HL-60 (cell line): ENCODE measurements at regions not wholly inside any gene's neighbourhood (a gene's known extent, or its start where the extent isn't known, plus 50 kb on each side); places are given as distances from the start of the nearest gene placed in this dataset.
"Not testable (repeated sequence)": the region's sequence is repeated elsewhere in the genome, so short reads cannot be mapped to it uniquely, and the experiment has no call there.

Experiments
- DNase-seq, 2 experiments: peaks; one replicate each; pipeline ENCODE4 v3.0.0-alpha.2; 2010 to 2020; ENCODE audit warnings: low read depth in 1 of 2, low spot score in 1 of 2
- H3K27ac ChIP-seq: fragments of 250-450 bp; sonication (Bioruptor Pico); replicated peaks from 2 replicates; pipeline ENCODE4 v1.5.1; 2020; ENCODE audit warnings: mild to moderate bottlenecking, moderate library complexity
- H3K27me3 ChIP-seq: fragments of 250-450 bp; sonication (Bioruptor Pico); 2 replicates; pipeline ENCODE4 v1.5.1; 2021; ENCODE audit warnings: mild to moderate bottlenecking, moderate library complexity; ENCODE audit not compliant: insufficient read depth, poor library complexity, severe bottlenecking
- H3K4me3 ChIP-seq: replicated peaks from 2 replicates; pipeline ENCODE4 v1.5.1; 2011; ENCODE audit warnings: mild to moderate bottlenecking, control low read depth, low read length; ENCODE audit not compliant: insufficient read depth
- CTCF ChIP-seq: IDR thresholded peaks from one replicate; pipeline ENCODE4 v1.5.1; 2011; ENCODE audit warnings: low read length, control low read depth, inconsistent platforms; ENCODE audit not compliant: insufficient read depth
- GABPA ChIP-seq: IDR thresholded peaks from 2 replicates; pipeline ENCODE4 v1.6.1; 2012; ENCODE audit warnings: low read depth
- POLR2AphosphoS5 ChIP-seq: IDR thresholded peaks from 2 replicates; pipeline ENCODE4 v1.6.1; 2012; ENCODE audit warnings: low read depth
- SPI1 ChIP-seq: IDR thresholded peaks from 2 replicates; pipeline ENCODE4 v1.6.1; 2012; ENCODE audit warnings: low read depth, mild to moderate bottlenecking, borderline replicate concordance
- TF ChIP-seq, protein P1 (sequence below): IDR thresholded peaks from 2 replicates; pipeline ENCODE4 v1.6.1; 2012; ENCODE audit warnings: low read depth; ENCODE audit not compliant: insufficient replicate concordance

DNA sequence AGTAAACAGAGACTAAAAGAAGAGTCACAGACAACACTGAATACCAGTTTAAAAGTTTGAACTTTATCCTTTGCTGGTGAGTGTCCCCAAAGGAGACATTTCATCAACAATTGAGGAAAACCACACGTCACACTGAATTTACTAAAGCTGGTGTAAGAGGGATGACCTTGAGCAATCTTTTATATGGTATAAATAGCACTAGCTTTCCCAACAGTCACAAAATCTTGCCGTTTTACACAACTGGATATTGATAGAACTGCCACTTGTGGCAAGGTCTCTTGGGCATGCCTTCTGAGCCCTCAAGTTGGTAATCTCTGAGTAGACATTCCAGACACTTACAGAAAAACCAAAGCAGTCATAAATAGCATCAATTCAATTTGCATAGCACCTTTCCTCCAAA is 311.5 kb upstream of the TARS1 start:
- Histone ChIP-seq H3K27ac (no peak overlapping the region), H3K4me3 (no peak overlapping the region), H3K27me3 (no peaks in the 10 kb centered on the region)
- DNase-seq: no peak
- TF ChIP-seq SPI1 (no peak), POLR2AphosphoS5 (no peak), CTCF (no peak), GABPA (no peak)
- TF ChIP-seq, protein P1, sequence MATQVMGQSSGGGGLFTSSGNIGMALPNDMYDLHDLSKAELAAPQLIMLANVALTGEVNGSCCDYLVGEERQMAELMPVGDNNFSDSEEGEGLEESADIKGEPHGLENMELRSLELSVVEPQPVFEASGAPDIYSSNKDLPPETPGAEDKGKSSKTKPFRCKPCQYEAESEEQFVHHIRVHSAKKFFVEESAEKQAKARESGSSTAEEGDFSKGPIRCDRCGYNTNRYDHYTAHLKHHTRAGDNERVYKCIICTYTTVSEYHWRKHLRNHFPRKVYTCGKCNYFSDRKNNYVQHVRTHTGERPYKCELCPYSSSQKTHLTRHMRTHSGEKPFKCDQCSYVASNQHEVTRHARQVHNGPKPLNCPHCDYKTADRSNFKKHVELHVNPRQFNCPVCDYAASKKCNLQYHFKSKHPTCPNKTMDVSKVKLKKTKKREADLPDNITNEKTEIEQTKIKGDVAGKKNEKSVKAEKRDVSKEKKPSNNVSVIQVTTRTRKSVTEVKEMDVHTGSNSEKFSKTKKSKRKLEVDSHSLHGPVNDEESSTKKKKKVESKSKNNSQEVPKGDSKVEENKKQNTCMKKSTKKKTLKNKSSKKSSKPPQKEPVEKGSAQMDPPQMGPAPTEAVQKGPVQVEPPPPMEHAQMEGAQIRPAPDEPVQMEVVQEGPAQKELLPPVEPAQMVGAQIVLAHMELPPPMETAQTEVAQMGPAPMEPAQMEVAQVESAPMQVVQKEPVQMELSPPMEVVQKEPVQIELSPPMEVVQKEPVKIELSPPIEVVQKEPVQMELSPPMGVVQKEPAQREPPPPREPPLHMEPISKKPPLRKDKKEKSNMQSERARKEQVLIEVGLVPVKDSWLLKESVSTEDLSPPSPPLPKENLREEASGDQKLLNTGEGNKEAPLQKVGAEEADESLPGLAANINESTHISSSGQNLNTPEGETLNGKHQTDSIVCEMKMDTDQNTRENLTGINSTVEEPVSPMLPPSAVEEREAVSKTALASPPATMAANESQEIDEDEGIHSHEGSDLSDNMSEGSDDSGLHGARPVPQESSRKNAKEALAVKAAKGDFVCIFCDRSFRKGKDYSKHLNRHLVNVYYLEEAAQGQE: no peak

DNA sequence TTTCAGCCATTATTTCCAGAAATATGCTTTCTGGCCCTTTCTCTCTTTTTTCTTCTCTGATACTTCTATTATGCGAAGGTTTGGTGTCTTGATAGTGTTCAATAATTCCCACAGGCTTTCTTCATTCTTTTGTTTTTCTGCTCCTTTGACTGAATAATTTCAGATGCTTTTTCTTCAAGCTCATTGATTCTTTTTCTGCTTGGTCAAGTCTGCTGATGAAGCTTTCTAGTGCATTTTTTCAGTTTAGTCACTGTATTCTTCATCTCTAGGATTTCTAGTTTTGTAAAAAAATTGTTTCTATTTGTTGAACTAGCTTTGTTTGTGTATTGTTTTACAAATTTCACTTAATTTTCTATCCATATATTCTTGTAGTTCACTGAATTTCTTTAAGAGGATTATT is 304.0 kb upstream of the TARS1 start:
- DNase-seq: no peak
- H3K4me3 ChIP-seq: no peak overlapping the region
- no peaks in the 10 kb centered on the region for H3K27me3 ChIP-seq
- no peak overlapping the region for H3K27ac ChIP-seq
- no peak for TF ChIP-seq POLR2AphosphoS5
- TF ChIP-seq GABPA: no peak
- TF ChIP-seq SPI1: no peak
- TF ChIP-seq, protein P1: no peak
- TF ChIP-seq CTCF: no peak

DNA sequence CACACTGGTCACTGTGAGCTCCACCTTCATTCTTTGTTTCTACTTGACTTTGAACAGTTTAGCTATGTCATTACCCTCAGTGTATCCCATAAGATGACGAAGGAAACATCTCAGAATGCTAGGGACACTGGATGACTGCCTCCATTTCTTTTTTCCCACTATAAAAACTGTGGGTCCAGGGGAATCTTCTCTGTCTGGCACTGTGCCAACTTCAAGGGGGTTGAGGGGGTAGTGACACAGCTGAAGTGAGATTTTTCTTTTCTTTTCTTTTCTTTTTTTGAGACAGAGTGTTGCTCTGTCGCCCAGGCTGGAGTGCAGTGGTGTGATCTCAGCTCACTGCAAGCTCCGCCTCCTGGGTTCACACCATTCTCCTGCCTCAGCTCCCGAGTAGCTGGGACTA is 302.6 kb upstream of the TARS1 start:
- not testable (repeated sequence) for H3K4me3 ChIP-seq, DNase-seq, H3K27ac ChIP-seq, H3K27me3 ChIP-seq

DNA sequence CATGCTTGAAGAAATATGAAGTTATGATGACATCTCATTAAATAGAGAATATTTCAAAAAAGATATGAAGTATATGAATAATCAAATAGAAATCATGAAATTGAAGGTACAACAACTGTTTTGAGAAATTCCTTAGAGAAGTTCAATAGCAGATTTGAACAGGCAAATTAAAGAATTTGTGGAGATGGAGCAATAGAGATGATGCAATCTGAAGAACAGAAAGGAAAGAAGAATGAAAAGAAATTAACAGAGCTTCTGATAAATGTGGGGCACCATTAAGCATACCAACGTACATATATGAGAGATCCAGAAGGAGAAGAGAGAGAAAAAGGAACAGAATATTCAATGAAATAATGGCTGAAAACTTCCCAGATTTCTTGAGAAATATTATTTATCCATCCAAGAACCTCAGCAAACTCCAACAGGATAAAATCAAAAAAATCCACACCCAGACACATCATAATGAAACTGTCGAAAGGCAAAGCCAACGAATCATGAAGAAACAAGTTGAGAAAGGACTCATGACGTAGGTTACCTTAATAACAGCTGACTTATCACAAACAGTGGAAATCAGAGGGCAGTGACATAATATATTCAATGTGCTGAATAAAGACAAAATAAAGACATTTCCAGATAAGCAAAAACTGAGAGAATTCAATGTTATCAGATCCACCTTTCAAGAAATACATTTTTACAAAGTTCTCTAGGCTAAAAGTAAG is 297.2 kb upstream of the TARS1 start:
- TF ChIP-seq CTCF: no peak
- no peak for TF ChIP-seq POLR2AphosphoS5
- TF ChIP-seq GABPA: no peak
- TF ChIP-seq, protein P1: no peak
- TF ChIP-seq SPI1: no peak
- H3K27me3 ChIP-seq: no peaks in the 10 kb centered on the region
- DNase-seq: no peak
- no peak overlapping the region for H3K4me3 ChIP-seq
- no peak overlapping the region for H3K27ac ChIP-seq
